K562 (cell line): ENCODE measurements at regions not wholly inside any gene's neighbourhood (a gene's known extent, or its start where the extent isn't known, plus 50 kb on each side); places are given as distances from the start of the nearest gene placed in this dataset.

Experiments
- ARID3A ChIP-seq: IDR thresholded peaks from 2 replicates; pipeline ENCODE4 v1.6.1; 2012; ENCODE audit warnings: low read depth, low read length, improper control_type of control experiment, borderline replicate concordance
- CBFA2T2 ChIP-seq: fragments of 450-650 bp; conservative IDR thresholded peaks from 2 replicates; pipeline ENCODE4 v1.6.1; 2017; ENCODE audit warnings: mild to moderate bottlenecking
- CBX3 ChIP-seq, 2 experiments: IDR thresholded peaks; 1 replicate in 1 of 2; 2 replicates in 1 of 2; pipeline ENCODE4 v1.6.1; 2012; ENCODE audit warnings: inconsistent platforms in 2 of 2, low read length in 2 of 2, borderline replicate concordance in 1 of 2, control low read depth in 1 of 2
- CC2D1A ChIP-seq: fragments of 450-650 bp; IDR thresholded peaks from 2 replicates; pipeline ENCODE4 v1.6.1; 2017; ENCODE audit warnings: mild to moderate bottlenecking
- CREB1 ChIP-seq, 2 experiments: sonication (generic) in 1 of 2; formaldehyde crosslinking in 1 of 2; IDR thresholded peaks; 2 replicates each; pipeline versions ENCODE4 v1.6.1 to v1.8.0; 2012 to 2022; ENCODE audit warnings: inconsistent platforms in 1 of 2, mild to moderate bottlenecking in 1 of 2, missing genetic modification reagents in 1 of 2, moderate library complexity in 1 of 2
- DIDO1 ChIP-seq: fragments of 450-650 bp; IDR thresholded peaks from 2 replicates; pipeline ENCODE4 v1.6.1; 2016; ENCODE audit warnings: low read depth, missing biosample characterization, missing genetic modification characterization
- ETV6 ChIP-seq, 3 experiments: fragments of 150-350 bp in 1 of 3; sonication (generic) in 1 of 3; formaldehyde crosslinking in 1 of 3; IDR thresholded peaks; 2 replicates each; pipeline versions ENCODE4 v1.6.1 to v1.8.0; 2014 to 2022; ENCODE audit warnings: borderline replicate concordance in 2 of 3, low read depth in 2 of 3, antibody characterized with exemption in 1 of 3, low read length in 1 of 3, mild to moderate bottlenecking in 1 of 3, missing genetic modification reagents in 1 of 3
- KLF16 ChIP-seq: IDR thresholded peaks from 2 replicates; pipeline ENCODE4 v1.6.1; 2016; ENCODE audit warnings: antibody characterized with exemption
- MAFF ChIP-seq: IDR thresholded peaks from 2 replicates; pipeline ENCODE4 v1.6.1; 2012; ENCODE audit warnings: low read length, improper control_type of control experiment
- MTA2 ChIP-seq: fragments of 450-650 bp; IDR thresholded peaks from 2 replicates; pipeline ENCODE4 v1.6.1; 2016; ENCODE audit warnings: low read depth
- MYNN ChIP-seq, 2 experiments: sonication (generic); formaldehyde crosslinking in 1 of 2; IDR thresholded peaks; 2 replicates each; pipeline versions ENCODE4 v1.5.0 to v1.6.1; 2016 to 2020; ENCODE audit warnings: antibody characterized with exemption in 1 of 2, missing genetic modification reagents in 1 of 2
- NBN ChIP-seq: fragments of 450-650 bp; IDR thresholded peaks from 2 replicates; pipeline ENCODE4 v1.6.1; 2016; ENCODE audit warnings: low read depth, mild to moderate bottlenecking
- NCOA2 ChIP-seq, 2 experiments: fragments of 450-650 bp; IDR thresholded peaks; 2 replicates each; pipeline ENCODE4 v1.6.1; 2018; ENCODE audit warnings: mild to moderate bottlenecking in 2 of 2, moderate library complexity in 1 of 2; ENCODE audit not compliant: partially characterized antibody in 2 of 2
- NCOR1 ChIP-seq: fragments of 450-650 bp; IDR thresholded peaks from 2 replicates; pipeline ENCODE4 v1.6.1; 2016; ENCODE audit warnings: mild to moderate bottlenecking, moderate library complexity
- SMAD1 ChIP-seq: fragments of 150-350 bp; IDR thresholded peaks from 2 replicates; pipeline ENCODE4 v1.6.1; 2014; ENCODE audit warnings: low read length, low read depth; ENCODE audit not compliant: partially characterized antibody
- SMARCB1 ChIP-seq: IDR thresholded peaks from 2 replicates; pipeline ENCODE4 v1.6.1; 2011; ENCODE audit warnings: improper control_type of control experiment, low read depth; ENCODE audit not compliant: insufficient read length
- SRSF3 ChIP-seq: fragments of 200-400 bp; formaldehyde crosslinking; IDR thresholded peaks from 2 replicates; pipeline ENCODE4 v1.6.1; 2016; ENCODE audit warnings: mild to moderate bottlenecking, low read length, moderate library complexity; ENCODE audit not compliant: insufficient read depth
- STAT5B ChIP-seq: fragments of 250-450 bp; sonication (Bioruptor Pico); IDR thresholded peaks from 2 replicates; pipeline ENCODE4 v1.8.0; 2021; ENCODE audit warnings: mild to moderate bottlenecking, inconsistent platforms
- TRIM24 ChIP-seq, 2 experiments: fragments of 450-650 bp; IDR thresholded peaks; 2 replicates each; pipeline ENCODE4 v1.6.1; 2016
- TF ChIP-seq, protein P1 (sequence below): fragments of 250-450 bp; sonication (Bioruptor Pico); IDR thresholded peaks from 2 replicates; pipeline ENCODE4 v1.8.0; 2022; ENCODE audit warnings: inconsistent platforms, mild to moderate bottlenecking, moderate library complexity, borderline replicate concordance
- TF ChIP-seq, protein P2 (sequence below): fragments of 450-650 bp; IDR thresholded peaks from 2 replicates; pipeline ENCODE4 v1.6.1; 2016; ENCODE audit warnings: mild to moderate bottlenecking

DNA sequence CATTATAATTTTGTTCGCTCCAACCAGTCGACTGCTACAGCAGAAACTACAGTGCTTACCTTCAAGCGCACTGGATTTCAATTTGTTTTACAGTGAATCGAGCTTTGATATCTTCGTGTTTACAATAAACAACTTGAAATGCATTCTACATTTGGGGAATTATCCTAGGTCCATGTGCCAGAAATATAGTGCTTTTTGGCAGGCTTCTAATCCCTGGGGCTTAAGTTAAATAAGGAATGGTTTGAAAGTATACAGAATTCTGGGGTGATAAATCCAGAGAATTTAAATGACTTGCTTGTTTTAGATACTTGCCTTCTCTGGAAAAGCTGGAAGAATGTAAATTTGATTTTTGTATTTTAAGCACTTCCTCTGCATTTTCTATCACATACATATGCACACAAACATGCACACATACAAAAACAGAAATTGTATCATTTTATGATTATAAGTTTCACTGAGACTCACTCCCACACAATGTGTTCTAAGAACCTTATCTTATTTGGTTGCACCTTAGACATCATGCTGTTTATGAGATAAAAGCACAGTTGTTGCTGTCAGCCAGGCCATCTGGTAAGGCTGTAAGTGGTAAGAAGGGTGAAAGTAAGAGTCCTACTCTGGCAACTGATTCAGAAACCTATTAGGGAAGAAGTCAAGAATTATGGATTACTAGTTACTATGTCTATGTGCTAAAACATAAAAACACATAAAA, 347.2 kb upstream of the KCND2 start (continued):
- TF ChIP-seq CC2D1A (peak; percentile 95; the same call in 1 of the 2 replicates), ETV6 (IDR thresholded peaks at IDR 0.05; ENCODE audit: borderline replicate concordance in 1 of 2, low read depth in 2 of 2, low read length in 1 of 2) (peak in 1 of 2 experiments; percentile 71; a peak in 2 of 4 replicates), ETV6 (CRISPR knock-in tag; IDR thresholded peaks at IDR 0.05; ENCODE audit: borderline replicate concordance) (no peak), ARID3A (peak; percentile 89; the same call in 1 of the 2 replicates), NCOA2 (IDR thresholded peaks at IDR 0.05; ENCODE audit: partially characterized antibody in 2 of 2) (peak; percentile 45 to 59), SRSF3 (no peak), CREB1 (IDR thresholded peaks at IDR 0.05) (peak; percentile 76), CREB1 (CRISPR knock-in tag; IDR thresholded peaks at IDR 0.05) (no peak), CBX3 (IDR thresholded peaks at IDR 0.05; ENCODE audit: borderline replicate concordance in 1 of 2, low read length in 2 of 2) (peak in 1 of 2 experiments; percentile 89; a peak in 2 of 3 replicates), MTA2 (peak; percentile 94), STAT5B (CRISPR knock-in tag) (no peak), TRIM24 (IDR thresholded peaks at IDR 0.05) (peak; percentile 98), KLF16 (peak; percentile 95), NBN (peak; percentile 85), DIDO1 (tag) (no peak), SMAD1 (no peak), NCOR1 (peak; percentile 95), MAFF (no peak), CBFA2T2 (peak; percentile 97), MYNN (IDR thresholded peaks at IDR 0.05) (peak; percentile 100), MYNN (CRISPR knock-in tag; IDR thresholded peaks at IDR 0.05) (no peak; the same call in 1 of the 2 replicates), SMARCB1 (no peak)
- TF ChIP-seq, protein P1, sequence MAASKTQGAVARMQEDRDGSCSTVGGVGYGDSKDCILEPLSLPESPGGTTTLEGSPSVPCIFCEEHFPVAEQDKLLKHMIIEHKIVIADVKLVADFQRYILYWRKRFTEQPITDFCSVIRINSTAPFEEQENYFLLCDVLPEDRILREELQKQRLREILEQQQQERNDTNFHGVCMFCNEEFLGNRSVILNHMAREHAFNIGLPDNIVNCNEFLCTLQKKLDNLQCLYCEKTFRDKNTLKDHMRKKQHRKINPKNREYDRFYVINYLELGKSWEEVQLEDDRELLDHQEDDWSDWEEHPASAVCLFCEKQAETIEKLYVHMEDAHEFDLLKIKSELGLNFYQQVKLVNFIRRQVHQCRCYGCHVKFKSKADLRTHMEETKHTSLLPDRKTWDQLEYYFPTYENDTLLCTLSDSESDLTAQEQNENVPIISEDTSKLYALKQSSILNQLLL = no peak
- TF ChIP-seq, protein P2, sequence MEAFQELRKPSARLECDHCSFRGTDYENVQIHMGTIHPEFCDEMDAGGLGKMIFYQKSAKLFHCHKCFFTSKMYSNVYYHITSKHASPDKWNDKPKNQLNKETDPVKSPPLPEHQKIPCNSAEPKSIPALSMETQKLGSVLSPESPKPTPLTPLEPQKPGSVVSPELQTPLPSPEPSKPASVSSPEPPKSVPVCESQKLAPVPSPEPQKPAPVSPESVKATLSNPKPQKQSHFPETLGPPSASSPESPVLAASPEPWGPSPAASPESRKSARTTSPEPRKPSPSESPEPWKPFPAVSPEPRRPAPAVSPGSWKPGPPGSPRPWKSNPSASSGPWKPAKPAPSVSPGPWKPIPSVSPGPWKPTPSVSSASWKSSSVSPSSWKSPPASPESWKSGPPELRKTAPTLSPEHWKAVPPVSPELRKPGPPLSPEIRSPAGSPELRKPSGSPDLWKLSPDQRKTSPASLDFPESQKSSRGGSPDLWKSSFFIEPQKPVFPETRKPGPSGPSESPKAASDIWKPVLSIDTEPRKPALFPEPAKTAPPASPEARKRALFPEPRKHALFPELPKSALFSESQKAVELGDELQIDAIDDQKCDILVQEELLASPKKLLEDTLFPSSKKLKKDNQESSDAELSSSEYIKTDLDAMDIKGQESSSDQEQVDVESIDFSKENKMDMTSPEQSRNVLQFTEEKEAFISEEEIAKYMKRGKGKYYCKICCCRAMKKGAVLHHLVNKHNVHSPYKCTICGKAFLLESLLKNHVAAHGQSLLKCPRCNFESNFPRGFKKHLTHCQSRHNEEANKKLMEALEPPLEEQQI = peak; percentile 96
